Pancreas (tissue), 10 donors: ENCODE measurements at regions not wholly inside any gene's neighbourhood (a gene's known extent, or its start where the extent isn't known, plus 50 kb on each side); places are given as distances from the start of the nearest gene placed in this dataset.

Experiments
- ATAC-seq, 4 donors: fragments of 200-7000 bp; cut with Tn5 transposase; one replicate each; pipeline versions ENCODE4 v1.8.0 to v1.9.1; 2020; ENCODE audit warnings: mild to moderate bottlenecking in 4 of 4, moderate library complexity in 4 of 4
- DNase-seq, 6 donors: peaks; one replicate each; pipeline ENCODE4 v3.0.0-alpha.2; 2020
- FAIRE-seq: peaks from 2 replicates; lab custom pipeline; 2012; peaks lifted over from hg19 to GRCh38; lab: Jason Lieb, UNC
- H3K27ac ChIP-seq, 4 donors: fragments of 200-600 bp; sonication (generic); 1 replicate in 3 of 4; 2 replicates in 1 of 4; pipeline versions ENCODE4 v1.5.0 to v1.8.0; 2020
- H3K27me3 ChIP-seq, 4 donors: fragments of 200-600 bp; one replicate each; pipeline ENCODE4 v1.8.0; 2021
- H3K36me3 ChIP-seq, 3 donors: fragments of 200-600 bp; sonication (generic) in 1 of 3; one replicate each; pipeline versions ENCODE4 v1.5.0 to v1.8.0; 2020 to 2021
- H3K4me1 ChIP-seq, 3 donors: fragments of 200-600 bp; one replicate each; pipeline ENCODE4 v1.8.0; 2021
- H3K4me3 ChIP-seq, 4 donors: fragments of 200-600 bp; sonication (generic) in 2 of 4; one replicate each; pipeline versions ENCODE4 v1.5.0 to v1.8.0; 2020 to 2021
- H3K9me3 ChIP-seq, 4 donors: fragments of 200-600 bp; one replicate each; pipeline ENCODE4 v1.8.0; 2021
- CTCF ChIP-seq, 4 donors: fragments of 200-600 bp; sonication (generic) in 3 of 4; IDR thresholded peaks; one replicate each; pipeline versions ENCODE4 v1.5.0 to v1.8.0; 2021; ENCODE audit warnings: antibody characterized with exemption in 4 of 4
- WGBS, 2 donors: extraction: QIAGEN DNeasy Blood & Tissue Kit; methylation state at CpG; one replicate each; pipeline ENCODE4 v1.1.7; 2013; 5-methylcytosine and 5-hydroxymethylcytosine counted together
- intact Hi-C, 3 donors: fragments of 100-400 bp; cut with DNase I; formaldehyde crosslinking; loops; one replicate each; pipeline versions ENCODE4 v1.11.1 to v1.14.2; 2022
- donor health status: healthy with polysubstance abuse.
- donor health status: DM: no; HTN: no; CAD: no; lungs with moderate emphysema.
- donor health status: DM: no; HTN: no; CAD: no.
- donor health status: control.
- donor health status: control.
- donor health status: Bipolar disorder and iron deficiency.
- donor health status: DM: yes; HTN: yes; CAD: no.
- donor health status: DM: no; HTN: no; CAD: no.
- donor health status: DM: no; HTN: no; CAD: no.
- donor health status: DM: yes; HTN: yes; CAD: no.

GRCh38 chr1:38444311-38444710, 397.7 kb upstream of the POU3F1 start:
- ATAC-seq: no peak
- no peak for FAIRE-seq
- Histone ChIP-seq H3K27ac (no peak overlapping the region), H3K36me3 (no peaks in the 10 kb centered on the region), H3K9me3 (no peaks in the 10 kb centered on the region), H3K27me3 (no peaks in the 10 kb centered on the region), H3K4me1 (no peaks in the 10 kb centered on the region), H3K4me3 (no peak overlapping the region)
- DNase-seq: no peak
- intact Hi-C loops: no loop called here
- 49 to 50% methylated on average over 4 of the region's 4 CpGs for WGBS, 2 donors
- no peak for TF ChIP-seq CTCF (IDR thresholded peaks at IDR 0.05)

- ATAC-seq (no peak), DNase-seq (no peak), FAIRE-seq (no peak)
- no peaks in the 10 kb centered on the region for H3K36me3 ChIP-seq
- no peaks in the 10 kb centered on the region for H3K27me3 ChIP-seq
- no peak for TF ChIP-seq CTCF (IDR thresholded peaks at IDR 0.05)
- no peak overlapping the region for H3K27ac ChIP-seq
- intact Hi-C loops: no loop called here
- no peak overlapping the region for H3K4me3 ChIP-seq
- H3K9me3 ChIP-seq: no peaks in the 10 kb centered on the region
- no peaks in the 10 kb centered on the region for H3K4me1 ChIP-seq
These were observed 393.8 kb upstream of the POU3F1 start for GRCh38 chr1:38440402-38440801.

GRCh38 chr1:38436749-38437148, 390.2 kb upstream of the POU3F1 start:
- H3K9me3 ChIP-seq: no peaks in the 10 kb centered on the region
- TF ChIP-seq CTCF (IDR thresholded peaks at IDR 0.05): no peak
- intact Hi-C loops: no loop called here
- WGBS, 2 donors: 42 to 43% methylated on average over 4 of the region's 4 CpGs
- FAIRE-seq (no peak), DNase-seq (no peak), ATAC-seq (no peak)
- no peak overlapping the region for H3K27ac ChIP-seq
- no peaks in the 10 kb centered on the region for H3K4me1 ChIP-seq
- no peak overlapping the region for H3K4me3 ChIP-seq
- H3K36me3 ChIP-seq: no peaks in the 10 kb centered on the region
- H3K27me3 ChIP-seq: no peaks in the 10 kb centered on the region

GRCh38 chr1:38436006-38436405, 389.4 kb upstream of the POU3F1 start:
- intact Hi-C loops: no loop called here
- Histone ChIP-seq H3K27me3 (no peaks in the 10 kb centered on the region), H3K4me1 (no peaks in the 10 kb centered on the region), H3K9me3 (no peaks in the 10 kb centered on the region), H3K27ac (no peak overlapping the region), H3K4me3 (no peak overlapping the region), H3K36me3 (no peaks in the 10 kb centered on the region)
- FAIRE-seq (no peak), DNase-seq (no peak), ATAC-seq (no peak)
- no peak for TF ChIP-seq CTCF (IDR thresholded peaks at IDR 0.05)
- 68 to 75% methylated on average over 9 of the region's 9 CpGs for WGBS, 2 donors

GRCh38 chr1:38433084-38433722, 386.6 kb upstream of the POU3F1 start:
- TF ChIP-seq CTCF (IDR thresholded peaks at IDR 0.05): no peak
- DNase-seq: no peak
- intact Hi-C loops: no loop called here
- no peaks in the 10 kb centered on the region for H3K27me3 ChIP-seq
- no peak overlapping the region for H3K4me3 ChIP-seq
- H3K4me1 ChIP-seq: no peaks in the 10 kb centered on the region
- no peak for FAIRE-seq
- WGBS, 2 donors: 54 to 62% methylated on average over 10 of the region's 10 CpGs
- no peaks in the 10 kb centered on the region for H3K9me3 ChIP-seq
- H3K36me3 ChIP-seq: no peaks in the 10 kb centered on the region
- no peak for ATAC-seq
- H3K27ac ChIP-seq: no peak overlapping the region
